HG02870 (cell line): ENCODE measurements at regions not wholly inside any gene's neighbourhood (a gene's known extent, or its start where the extent isn't known, plus 50 kb on each side); places are given as distances from the start of the nearest gene placed in this dataset.
"Not testable (repeated sequence)": the region's sequence is repeated elsewhere in the genome, so short reads cannot be mapped to it uniquely, and the experiment has no call there.

Experiments used
- ATAC-seq: cut with Tn5 transposase; IDR thresholded peaks from one replicate; pipeline ENCODE4 v1.9.1; 2021; ENCODE audit warnings: mild to moderate bottlenecking, moderate library complexity; ENCODE audit not compliant: unreplicated experiment

GRCh38 chr5:42074353-42074752 is 149.3 kb downstream of the FBXO4 start:
- no peak for ATAC-seq

- ATAC-seq, result no peak
Measured at GRCh38 chr5:42089705-42090104, 164.6 kb downstream of the FBXO4 start.

- no peak for ATAC-seq
Measured at GRCh38 chr5:42090162-42090561, 165.1 kb downstream of the FBXO4 start.

- ATAC-seq, result not testable (repeated sequence)
Measured at GRCh38 chr5:42099846-42100245, 174.8 kb downstream of the FBXO4 start.

GRCh38 chr5:42108468-42108867 is 183.4 kb downstream of the FBXO4 start:
- ATAC-seq, result no peak

- ATAC-seq, result no peak
Measured at GRCh38 chr5:42109006-42109572, 184.0 kb downstream of the FBXO4 start.

- not testable (repeated sequence) for ATAC-seq
Measured at GRCh38 chr5:42115721-42116120, 190.6 kb downstream of the FBXO4 start.

- ATAC-seq, result no peak
Measured at GRCh38 chr5:42120070-42120469, 195.0 kb downstream of the FBXO4 start.

GRCh38 chr5:42121401-42121800 is 196.3 kb downstream of the FBXO4 start:
- ATAC-seq, result no peak

GRCh38 chr5:42131081-42131480 is 206.0 kb downstream of the FBXO4 start:
- no peak for ATAC-seq

GRCh38 chr5:42143361-42143760 is 218.3 kb downstream of the FBXO4 start:
- no peak for ATAC-seq

- no peak for ATAC-seq
Measured at GRCh38 chr5:42148813-42149212, 223.7 kb downstream of the FBXO4 start.

GRCh38 chr5:42157215-42157614 is 232.1 kb downstream of the FBXO4 start:
- no peak for ATAC-seq

GRCh38 chr5:42163083-42163482 is 238.0 kb downstream of the FBXO4 start:
- ATAC-seq, result no peak

GRCh38 chr5:42168091-42168670 is 243.1 kb downstream of the FBXO4 start:
- no peak for ATAC-seq

- not testable (repeated sequence) for ATAC-seq
Measured at GRCh38 chr5:42176118-42176517, 247.1 kb upstream of the GHR start.

- ATAC-seq, result not testable (repeated sequence)
Measured at GRCh38 chr5:42179843-42180242, 243.4 kb upstream of the GHR start.

- no peak for ATAC-seq
Measured at GRCh38 chr5:42216904-42217303, 206.3 kb upstream of the GHR start.

- no peak for ATAC-seq
Measured at GRCh38 chr5:42217791-42218190, 205.4 kb upstream of the GHR start.

GRCh38 chr5:42225009-42225408 is 198.2 kb upstream of the GHR start:
- no peak for ATAC-seq

- ATAC-seq, result no peak
Measured at GRCh38 chr5:42228279-42228678, 195.0 kb upstream of the GHR start.

GRCh38 chr5:42230839-42231238 is 192.4 kb upstream of the GHR start:
- no peak for ATAC-seq

- no peak for ATAC-seq
Measured at GRCh38 chr5:42235241-42235640, 188.0 kb upstream of the GHR start.
